K562 (cell line): ENCODE measurements at regions not wholly inside any gene's neighbourhood (a gene's known extent, or its start where the extent isn't known, plus 50 kb on each side); places are given as distances from the start of the nearest gene placed in this dataset.

Source experiments
- ATAC-seq: fragments of 200-7000 bp; cut with Tn5 transposase; 3 replicates; pipeline ENCODE4 v1.9.1; 2020; ENCODE audit warnings: moderate library complexity
- BruUV-seq: library from RNA; stranded (reverse); fragments of 400-500 nt; replicated peaks from 2 replicates; lab custom pipeline; 2021; lab: Mats Ljungman, UMichigan
- CTCF ChIA-PET: fragments of 300-600 bp; formaldehyde crosslinking; extraction: SDS; loops from one replicate; lab custom pipeline; 2021; ENCODE audit warnings: low intra/inter-chr PET ratio; lab: Yijun Ruan, JAX
- POLR2A ChIA-PET: fragments of 300-600, 350-650 bp; sonication (Branson Sonifier 250); formaldehyde crosslinking; extraction: SDS; loops from one replicate; lab custom pipeline; 2021; ENCODE audit warnings: antibody characterized with exemption, inconsistent platforms; lab: Yijun Ruan, JAX
- DNase-seq, 4 experiments: peaks; one replicate each; pipeline versions ENCODE4 v3.0.0 to v3.0.0-alpha.2; 2011 to 2018; ENCODE audit warnings: low spot score in 3 of 4, mixed read lengths in 3 of 4; ENCODE audit errors: extremely low read depth in 1 of 4
- FAIRE-seq: peaks from 2 replicates; lab custom pipeline; 2011; peaks lifted over from hg19 to GRCh38; lab: Jason Lieb, UNC
- H2AFZ ChIP-seq: 2 replicates; pipeline ENCODE4 v1.6.0; 2011; ENCODE audit warnings: low read depth, low read length, control low read depth, inconsistent platforms
- H3K27ac ChIP-seq: fragments of 200-600 bp; 3 replicates; pipeline ENCODE4 v1.8.0; 2011; ENCODE audit warnings: low read depth, mild to moderate bottlenecking, control low read depth, inconsistent platforms, low read length, moderate library complexity, mixed read lengths; ENCODE audit errors: extremely low read depth
- H3K27me3 ChIP-seq, 2 experiments: fragments of 300-600 bp in 1 of 2; 2 replicates in 1 of 2; 3 replicates in 1 of 2; pipeline versions ENCODE4 v1.6.0 to v1.8.0; 2011; ENCODE audit warnings: inconsistent platforms in 2 of 2, low read length in 2 of 2, mild to moderate bottlenecking in 1 of 2, mixed read lengths in 1 of 2, moderate library complexity in 1 of 2; ENCODE audit not compliant: control insufficient read depth in 2 of 2, insufficient read depth in 2 of 2
- H3K36me3 ChIP-seq: fragments of 300-600 bp; 3 replicates; pipeline ENCODE4 v1.8.0; 2011; ENCODE audit warnings: mild to moderate bottlenecking, low read length, inconsistent platforms; ENCODE audit not compliant: control insufficient read depth, insufficient read depth
- H3K4me1 ChIP-seq, 2 experiments: fragments of 200-600 bp in 1 of 2; replicated peaks in 1 of 2; 2 replicates in 1 of 2; 3 replicates in 1 of 2; pipeline versions ENCODE4 v1.5.1 to v1.8.0; 2011; ENCODE audit warnings: inconsistent platforms in 2 of 2, low read length in 2 of 2, mild to moderate bottlenecking in 1 of 2, mixed read lengths in 1 of 2, moderate library complexity in 1 of 2; ENCODE audit not compliant: control insufficient read depth in 2 of 2, insufficient read depth in 2 of 2
- H3K4me2 ChIP-seq: 2 replicates; pipeline ENCODE4 v1.6.1; 2011; ENCODE audit warnings: low read length, control low read depth, inconsistent platforms, mixed read lengths; ENCODE audit not compliant: insufficient read depth
- H3K4me3 ChIP-seq: fragments of 200-600 bp; sonication (generic), shearing (Covaris generic); 2 replicates; pipeline ENCODE4 v1.5.1; 2016; ENCODE audit warnings: control low read depth, inconsistent platforms
- H3K79me2 ChIP-seq: fragments of 200-600 bp; 3 replicates; pipeline ENCODE4 v1.8.0; 2011; ENCODE audit warnings: low read length, inconsistent platforms; ENCODE audit not compliant: control insufficient read depth, insufficient read depth
- H3K9ac ChIP-seq, 2 experiments: 2 replicates each; pipeline versions ENCODE4 v1.6.0 to v1.6.1; 2011; ENCODE audit warnings: low read depth in 2 of 2, low read length in 2 of 2, control low read depth in 1 of 2, inconsistent platforms in 1 of 2, mild to moderate bottlenecking in 1 of 2, mixed read lengths in 1 of 2; ENCODE audit not compliant: insufficient read depth in 1 of 2
- H3K9me1 ChIP-seq: one replicate; pipeline ENCODE4 v1.6.0; 2011; ENCODE audit warnings: inconsistent platforms, mild to moderate bottlenecking, low read length, moderate library complexity; ENCODE audit not compliant: control insufficient read depth, insufficient read depth
- H3K9me3 ChIP-seq: replicated peaks from 2 replicates; pipeline ENCODE4 v1.5.1; 2011; ENCODE audit warnings: low read depth, low read length, inconsistent platforms; ENCODE audit not compliant: control insufficient read depth, insufficient read depth
- H4K20me1 ChIP-seq: replicated peaks from 2 replicates; pipeline ENCODE4 v1.6.1; 2011; ENCODE audit warnings: low read length, inconsistent platforms, mixed read lengths; ENCODE audit not compliant: control insufficient read depth, insufficient read depth
- ATF1 ChIP-seq, 2 experiments: fragments of 450-650 bp in 1 of 2; IDR thresholded peaks; 2 replicates each; pipeline ENCODE4 v1.6.1; 2016; ENCODE audit warnings: missing compliant biosample characterization in 1 of 2, missing genetic modification characterization in 1 of 2
- CBFA2T2 ChIP-seq: fragments of 450-650 bp; conservative IDR thresholded peaks from 2 replicates; pipeline ENCODE4 v1.6.1; 2017; ENCODE audit warnings: mild to moderate bottlenecking
- CBFA2T3 ChIP-seq: fragments of 450-650 bp; IDR thresholded peaks from 2 replicates; pipeline ENCODE4 v1.6.1; 2017
- DACH1 ChIP-seq: fragments of 450-650 bp; IDR thresholded peaks from 2 replicates; pipeline ENCODE4 v1.6.1; 2018; ENCODE audit not compliant: partially characterized antibody
- DMBX1 ChIP-seq: fragments of 250-450 bp; sonication (Bioruptor Pico); IDR thresholded peaks from 2 replicates; pipeline ENCODE4 v1.8.0; 2022; ENCODE audit warnings: inconsistent platforms, mild to moderate bottlenecking, moderate library complexity, borderline replicate concordance
- MAFG ChIP-seq: fragments of 450-650 bp; conservative IDR thresholded peaks from 2 replicates; pipeline ENCODE4 v1.6.1; 2016; ENCODE audit warnings: missing genetic modification characterization, missing compliant biosample characterization
- STAT5B ChIP-seq: fragments of 250-450 bp; sonication (Bioruptor Pico); IDR thresholded peaks from 2 replicates; pipeline ENCODE4 v1.8.0; 2021; ENCODE audit warnings: mild to moderate bottlenecking, inconsistent platforms
- TEAD4 ChIP-seq, 2 experiments: sonication (generic) in 1 of 2; formaldehyde crosslinking in 1 of 2; IDR thresholded peaks; 2 replicates each; pipeline versions ENCODE4 v1.6.1 to v1.8.0; 2012 to 2022; ENCODE audit warnings: borderline replicate concordance in 1 of 2, inconsistent platforms in 1 of 2, low read length in 1 of 2, mild to moderate bottlenecking in 1 of 2, missing genetic modification reagents in 1 of 2
- YY1 ChIP-seq, 3 experiments: IDR thresholded peaks; 2 replicates each; pipeline ENCODE4 v1.6.1; 2011; ENCODE audit warnings: low read length in 2 of 3, mild to moderate bottlenecking in 2 of 3, moderate library complexity in 2 of 3, borderline replicate concordance in 1 of 3, control low read depth in 1 of 3, low read depth in 1 of 3; ENCODE audit not compliant: insufficient read depth in 3 of 3, insufficient replicate concordance in 2 of 3, control insufficient read depth in 1 of 3, insufficient read length in 1 of 3; ENCODE audit errors: extremely low read depth in 1 of 3
- ZBTB1 ChIP-seq: sonication (generic); formaldehyde crosslinking; IDR thresholded peaks from 2 replicates; pipeline ENCODE4 v1.8.1; 2023; ENCODE audit warnings: missing genetic modification reagents, low read depth, mild to moderate bottlenecking, borderline replicate concordance
- ZBTB7A ChIP-seq: IDR thresholded peaks from 2 replicates; pipeline ENCODE4 v1.6.1; 2011; ENCODE audit warnings: low read depth, mild to moderate bottlenecking, low read length, moderate library complexity, borderline replicate concordance; ENCODE audit not compliant: control insufficient read depth
- WGBS: fragments of 100-300 bp; shearing (Covaris generic); methylation state at CpG from one replicate; pipeline ENCODE4 v1.1.6; 2016; ENCODE audit warnings: low coverage, mixed read lengths; ENCODE audit not compliant: insufficient coverage; ENCODE audit errors: missing lambda C conversion rate; 5-methylcytosine and 5-hydroxymethylcytosine counted together
- in situ Hi-C: fragments of 300-500 bp; cut with MboI; formaldehyde crosslinking; loops from 4 replicates; pipeline ENCODE4 v1.15.0; 2018; ENCODE audit warnings: inconsistent platforms, mixed read lengths
- intact Hi-C: fragments of 100-400 bp; cut with micrococcal nuclease; formaldehyde crosslinking; loops from 2 replicates; pipeline ENCODE4 v1.14.2; 2022
- TF ChIP-seq, protein P1 (sequence below), 2 experiments: fragments of 450-650 bp; IDR thresholded peaks; 2 replicates each; pipeline ENCODE4 v1.6.1; 2018; ENCODE audit warnings: mild to moderate bottlenecking in 2 of 2, low read depth in 1 of 2; ENCODE audit not compliant: partially characterized antibody in 2 of 2

DNA sequence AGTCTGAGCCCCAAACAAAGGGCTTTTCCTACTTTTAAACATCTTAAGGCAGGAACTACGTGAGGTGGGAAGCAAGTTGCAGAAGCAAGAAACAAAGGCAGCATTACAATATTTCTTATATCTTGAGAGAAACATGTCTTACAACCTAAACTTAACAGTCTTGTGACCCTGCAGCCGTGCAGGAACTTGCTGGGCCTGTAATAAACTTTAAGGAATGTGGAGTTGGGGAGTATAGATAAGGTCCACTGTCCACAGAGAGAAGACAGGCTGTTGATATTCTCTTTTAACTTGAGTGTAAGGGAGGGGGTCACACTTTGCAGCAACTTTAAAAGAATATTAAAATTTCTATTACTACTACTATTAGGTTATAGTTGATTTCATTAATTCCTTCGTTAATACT is 214.6 kb upstream of the HTR2A start (continued):
- TF ChIP-seq STAT5B (no peak), DACH1 (peak; percentile 45), CBFA2T3 (peak; percentile 63), TEAD4 (IDR thresholded peaks at IDR 0.05; ENCODE audit: low read length) (peak; percentile 62; the same call in 1 of the 2 replicates), TEAD4 (CRISPR knock-in tag; IDR thresholded peaks at IDR 0.05; ENCODE audit: borderline replicate concordance) (no peak), CBFA2T2 (peak; percentile 31)
- TF ChIP-seq, protein P1, sequence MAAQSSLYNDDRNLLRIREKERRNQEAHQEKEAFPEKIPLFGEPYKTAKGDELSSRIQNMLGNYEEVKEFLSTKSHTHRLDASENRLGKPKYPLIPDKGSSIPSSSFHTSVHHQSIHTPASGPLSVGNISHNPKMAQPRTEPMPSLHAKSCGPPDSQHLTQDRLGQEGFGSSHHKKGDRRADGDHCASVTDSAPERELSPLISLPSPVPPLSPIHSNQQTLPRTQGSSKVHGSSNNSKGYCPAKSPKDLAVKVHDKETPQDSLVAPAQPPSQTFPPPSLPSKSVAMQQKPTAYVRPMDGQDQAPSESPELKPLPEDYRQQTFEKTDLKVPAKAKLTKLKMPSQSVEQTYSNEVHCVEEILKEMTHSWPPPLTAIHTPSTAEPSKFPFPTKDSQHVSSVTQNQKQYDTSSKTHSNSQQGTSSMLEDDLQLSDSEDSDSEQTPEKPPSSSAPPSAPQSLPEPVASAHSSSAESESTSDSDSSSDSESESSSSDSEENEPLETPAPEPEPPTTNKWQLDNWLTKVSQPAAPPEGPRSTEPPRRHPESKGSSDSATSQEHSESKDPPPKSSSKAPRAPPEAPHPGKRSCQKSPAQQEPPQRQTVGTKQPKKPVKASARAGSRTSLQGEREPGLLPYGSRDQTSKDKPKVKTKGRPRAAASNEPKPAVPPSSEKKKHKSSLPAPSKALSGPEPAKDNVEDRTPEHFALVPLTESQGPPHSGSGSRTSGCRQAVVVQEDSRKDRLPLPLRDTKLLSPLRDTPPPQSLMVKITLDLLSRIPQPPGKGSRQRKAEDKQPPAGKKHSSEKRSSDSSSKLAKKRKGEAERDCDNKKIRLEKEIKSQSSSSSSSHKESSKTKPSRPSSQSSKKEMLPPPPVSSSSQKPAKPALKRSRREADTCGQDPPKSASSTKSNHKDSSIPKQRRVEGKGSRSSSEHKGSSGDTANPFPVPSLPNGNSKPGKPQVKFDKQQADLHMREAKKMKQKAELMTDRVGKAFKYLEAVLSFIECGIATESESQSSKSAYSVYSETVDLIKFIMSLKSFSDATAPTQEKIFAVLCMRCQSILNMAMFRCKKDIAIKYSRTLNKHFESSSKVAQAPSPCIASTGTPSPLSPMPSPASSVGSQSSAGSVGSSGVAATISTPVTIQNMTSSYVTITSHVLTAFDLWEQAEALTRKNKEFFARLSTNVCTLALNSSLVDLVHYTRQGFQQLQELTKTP (IDR thresholded peaks at IDR 0.05; ENCODE audit: low read depth in 1 of 2, partially characterized antibody in 2 of 2) = no peak
- TF ChIP-seq, all 486 proteins: peak for 11

DNA sequence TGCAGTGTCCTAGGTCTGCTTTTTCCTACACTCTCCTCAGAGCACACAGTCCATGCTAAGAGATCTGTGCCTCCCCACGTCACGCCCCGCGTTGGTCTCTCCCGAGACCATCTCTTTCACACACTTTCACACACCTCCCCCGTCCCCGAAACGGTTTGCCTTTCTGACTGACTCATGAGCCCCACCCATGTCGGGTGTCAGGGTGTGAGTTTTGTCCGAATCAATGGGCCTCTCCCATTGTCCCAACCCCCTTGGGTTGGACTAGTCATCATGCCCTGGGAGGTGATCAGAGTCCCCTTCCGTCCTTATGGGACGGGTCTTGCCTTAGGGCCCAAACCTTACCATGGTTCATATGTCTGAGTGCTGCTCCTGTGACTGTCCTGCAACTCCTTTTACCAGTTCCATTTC is 214.0 kb upstream of the HTR2A start:
- Histone ChIP-seq H3K4me3 (peak overlapping the region; percentile 21; the same call in 1 of the 2 replicates), H4K20me1 (no peaks in the 10 kb centered on the region), H3K4me2 (peak overlapping the region; percentile 81), H3K27ac (peak overlapping the region; percentile 79), H3K9ac (peak overlapping the region; percentile 60 to 75; a peak in 3 of 4 replicates), H3K9me3 (no peaks in the 10 kb centered on the region), H3K27me3 (no peaks in the 10 kb centered on the region), H3K9me1 (no peaks in the 10 kb centered on the region), H3K79me2 (no peaks in the 10 kb centered on the region), H3K4me1 (peaks cover 0 to 13% of the 10 kb centered on the region in 2 experiments; a peak in 2 of 5 replicates), H3K36me3 (no peaks in the 10 kb centered on the region), H2AFZ (peak overlapping the region; percentile 95)
- peak; percentile 91 for FAIRE-seq
- CTCF ChIA-PET = no interaction called here
- BruUV-seq = TSS peak; percentile 71
- in situ Hi-C loops (no loop called here), intact Hi-C loops (no loop called here)
- peak; percentile 87 for ATAC-seq
- POLR2A ChIA-PET = no interaction called here
- WGBS = 4% methylated on average over 9 of the region's 12 CpGs
- DNase-seq = peak; percentile 53 to 83 (median 57)
- TF ChIP-seq DMBX1 (CRISPR knock-in tag) = no peak
- TF ChIP-seq ATF1 (CRISPR knock-in tag; IDR thresholded peaks at IDR 0.05) = no peak
- peak; percentile 40; the same call in 1 of the 2 replicates for TF ChIP-seq ATF1 (tag; IDR thresholded peaks at IDR 0.05)
- TF ChIP-seq ZBTB1 (CRISPR knock-in tag) = no peak
- TF ChIP-seq ZBTB7A = no peak
- TF ChIP-seq MAFG (tag) = 0 out of 2 replicates have a peak, but pooled peaks have one; percentile 5
- no peak for TF ChIP-seq YY1 (IDR thresholded peaks at IDR 0.05; ENCODE audit: borderline replicate concordance in 1 of 3, control insufficient read depth in 1 of 3, extremely low read depth in 1 of 3, insufficient read depth in 3 of 3, insufficient read length in 1 of 3, insufficient replicate concordance in 2 of 3, low read depth in 1 of 3, low read length in 2 of 3)
